WTC11 (cell line): ENCODE measurements at regions not wholly inside any gene's neighbourhood (a gene's known extent, or its start where the extent isn't known, plus 50 kb on each side); places are given as distances from the start of the nearest gene placed in this dataset.

Experiments
- ATAC-seq: fragments of 200-7000 bp; cut with Tn5 transposase; 2 replicates; pipeline ENCODE4 v1.10.0; 2021; ENCODE audit warnings: mild to moderate bottlenecking, moderate library complexity
- CTCF ChIA-PET: fragments of 300-600 bp; sonication (Branson Sonifier 250); formaldehyde crosslinking; loops from one replicate; lab custom pipeline; 2021; ENCODE audit warnings: antibody characterized with exemption; lab: Charles Lee
- POLR2A ChIA-PET: fragments of 350-600 bp; sonication (Branson Sonifier 250); formaldehyde crosslinking; loops from one replicate; lab custom pipeline; 2021; ENCODE audit warnings: antibody characterized with exemption; lab: Charles Lee
- DNase-seq: peaks from one replicate; pipeline ENCODE4 v3.0.0; 2021; ENCODE audit warnings: low spot score
- H3K27ac Mint-ChIP-seq: 2 replicates; pipeline ENCODE4 v1.8.0; 2021; ENCODE audit warnings: mixed read lengths
- H3K27me3 Mint-ChIP-seq: 2 replicates; pipeline ENCODE4 v1.8.0; 2021; ENCODE audit warnings: low read depth, mild to moderate bottlenecking, moderate library complexity, mixed read lengths
- H3K36me3 Mint-ChIP-seq: 2 replicates; pipeline ENCODE4 v1.8.0; 2021; ENCODE audit warnings: mixed read lengths
- H3K4me1 Mint-ChIP-seq: 2 replicates; pipeline ENCODE4 v1.8.0; 2022; ENCODE audit warnings: mixed read lengths
- H3K4me3 Mint-ChIP-seq: 2 replicates; pipeline ENCODE4 v1.8.0; 2021; ENCODE audit warnings: mild to moderate bottlenecking, moderate library complexity, mixed read lengths
- H3K9me3 Mint-ChIP-seq: 2 replicates; pipeline ENCODE4 v1.8.0; 2021; ENCODE audit warnings: mixed read lengths
- ATF1 ChIP-seq: sonication (generic); formaldehyde crosslinking; IDR thresholded peaks from 2 replicates; pipeline ENCODE4 v1.8.1; 2023; ENCODE audit warnings: mild to moderate bottlenecking, moderate library complexity, missing genetic modification reagents
- CREM ChIP-seq: sonication (generic); formaldehyde crosslinking; IDR thresholded peaks from 2 replicates; pipeline ENCODE4 v1.8.1; 2022; ENCODE audit warnings: mild to moderate bottlenecking, missing genetic modification reagents, moderate library complexity
- ESRRA ChIP-seq: sonication (generic); formaldehyde crosslinking; IDR thresholded peaks from 2 replicates; pipeline ENCODE4 v1.8.1; 2022; ENCODE audit warnings: mild to moderate bottlenecking, missing genetic modification reagents, borderline replicate concordance
- HMGA2 ChIP-seq: fragments of 250-450 bp; sonication (Bioruptor Pico); IDR thresholded peaks from 2 replicates; pipeline ENCODE4 v1.4.0; 2021; ENCODE audit warnings: mild to moderate bottlenecking, moderate library complexity
- MYBL2 ChIP-seq: sonication (generic); formaldehyde crosslinking; IDR thresholded peaks from 2 replicates; pipeline ENCODE4 v1.8.1; 2023; ENCODE audit warnings: mild to moderate bottlenecking, moderate library complexity, missing genetic modification reagents
- NR2C2 ChIP-seq: sonication (generic); formaldehyde crosslinking; IDR thresholded peaks from 2 replicates; pipeline ENCODE4 v1.8.0; 2022; ENCODE audit warnings: mild to moderate bottlenecking, missing genetic modification reagents
- NR3C1 ChIP-seq: sonication (generic); formaldehyde crosslinking; conservative IDR thresholded peaks from 2 replicates; pipeline ENCODE4 v1.8.1; 2023; ENCODE audit warnings: low read depth, mild to moderate bottlenecking, missing genetic modification reagents
- TCF7 ChIP-seq: sonication (generic); formaldehyde crosslinking; IDR thresholded peaks from 2 replicates; pipeline ENCODE4 v1.8.0; 2022; ENCODE audit warnings: mild to moderate bottlenecking, low read depth, missing genetic modification reagents, moderate library complexity
- TEAD1 ChIP-seq: sonication (generic); formaldehyde crosslinking; IDR thresholded peaks from 2 replicates; pipeline ENCODE4 v1.8.0; 2022; ENCODE audit warnings: mild to moderate bottlenecking, missing genetic modification reagents
- ZNF121 ChIP-seq: sonication (generic); formaldehyde crosslinking; IDR thresholded peaks from 2 replicates; pipeline ENCODE4 v1.8.0; 2023; ENCODE audit warnings: missing genetic modification reagents
- ZNF219 ChIP-seq: sonication (generic); formaldehyde crosslinking; IDR thresholded peaks from 2 replicates; pipeline ENCODE4 v1.8.0; 2023; ENCODE audit warnings: missing genetic modification reagents, mild to moderate bottlenecking, borderline replicate concordance
- ZNF317 ChIP-seq: sonication (generic); formaldehyde crosslinking; IDR thresholded peaks from 2 replicates; pipeline ENCODE4 v1.8.1; 2023; ENCODE audit warnings: low read depth, mild to moderate bottlenecking, moderate library complexity, missing genetic modification reagents, borderline replicate concordance
- ZNF423 ChIP-seq: fragments of 250-450 bp; sonication (Bioruptor Pico); IDR thresholded peaks from 2 replicates; pipeline ENCODE4 v2.1.2; 2022; ENCODE audit warnings: mild to moderate bottlenecking, moderate library complexity
- ZNF671 ChIP-seq: fragments of 250-450 bp; sonication (Bioruptor Pico); IDR thresholded peaks from 2 replicates; pipeline ENCODE4 v1.8.0; 2021; ENCODE audit warnings: mild to moderate bottlenecking
- TF ChIP-seq, protein P1 (sequence below): fragments of 250-450 bp; sonication (Bioruptor Pico); conservative IDR thresholded peaks from 2 replicates; pipeline ENCODE4 v1.9.0; 2021; ENCODE audit warnings: mild to moderate bottlenecking
- TF ChIP-seq, protein P2 (sequence below): sonication (generic); formaldehyde crosslinking; IDR thresholded peaks from 2 replicates; pipeline ENCODE4 v1.8.1; 2022; ENCODE audit warnings: low read depth, missing genetic modification reagents, borderline replicate concordance
- TF ChIP-seq, protein P3 (sequence below): sonication (generic); formaldehyde crosslinking; IDR thresholded peaks from 2 replicates; pipeline ENCODE4 v1.8.0; 2022; ENCODE audit warnings: mild to moderate bottlenecking, missing genetic modification reagents
- TF ChIP-seq, protein P4 (sequence below): fragments of 250-450 bp; sonication (Bioruptor Pico); IDR thresholded peaks from 2 replicates; pipeline ENCODE4 v1.9.0; 2021; ENCODE audit warnings: moderate library complexity, mild to moderate bottlenecking, inconsistent platforms, borderline replicate concordance
- TF ChIP-seq, protein P5 (sequence below): fragments of 200-600 bp; IDR thresholded peaks from 2 replicates; pipeline ENCODE4 v1.8.0; 2022; ENCODE audit warnings: antibody characterized with exemption
- TF ChIP-seq, protein P6 (sequence below): sonication (generic); formaldehyde crosslinking; conservative IDR thresholded peaks from 2 replicates; pipeline ENCODE4 v1.8.1; 2022; ENCODE audit warnings: mild to moderate bottlenecking, missing genetic modification reagents
- TF ChIP-seq, protein P7 (sequence below): sonication (generic); formaldehyde crosslinking; conservative IDR thresholded peaks from 2 replicates; pipeline ENCODE4 v1.8.1; 2023; ENCODE audit warnings: mild to moderate bottlenecking, low read depth, missing genetic modification reagents, moderate library complexity

DNA sequence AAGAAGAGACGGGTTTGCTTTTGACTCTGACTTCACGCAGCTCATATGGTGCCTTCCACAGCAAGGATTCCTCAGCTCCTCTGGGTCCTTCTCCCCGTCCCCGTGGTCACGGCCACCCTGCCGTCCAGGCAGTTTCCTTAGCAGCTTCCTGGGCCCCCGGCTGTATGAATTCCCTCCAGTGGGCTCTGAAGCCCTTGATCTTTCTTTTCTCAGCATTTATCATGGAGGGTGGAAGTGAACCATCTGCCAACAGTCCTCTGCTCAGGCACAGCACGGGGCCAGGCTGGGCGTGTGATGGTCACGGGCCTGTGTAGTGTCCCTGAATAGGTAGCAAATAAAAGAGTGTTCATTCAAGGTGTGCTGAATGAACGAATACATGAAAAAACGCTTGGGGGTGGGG, 782.4 kb downstream of the BRD1 start:
- Mint-ChIP-seq H3K4me3 (no peak overlapping the region), H3K36me3 (no peaks in the 10 kb centered on the region), H3K27me3 (no peaks in the 10 kb centered on the region; the same call in 1 of the 2 replicates), H3K9me3 (no peaks in the 10 kb centered on the region), H3K27ac (no peak overlapping the region), H3K4me1 (peaks cover 5% of the 10 kb centered on the region)
- no peak for ATAC-seq
- TF ChIP-seq, protein P1, sequence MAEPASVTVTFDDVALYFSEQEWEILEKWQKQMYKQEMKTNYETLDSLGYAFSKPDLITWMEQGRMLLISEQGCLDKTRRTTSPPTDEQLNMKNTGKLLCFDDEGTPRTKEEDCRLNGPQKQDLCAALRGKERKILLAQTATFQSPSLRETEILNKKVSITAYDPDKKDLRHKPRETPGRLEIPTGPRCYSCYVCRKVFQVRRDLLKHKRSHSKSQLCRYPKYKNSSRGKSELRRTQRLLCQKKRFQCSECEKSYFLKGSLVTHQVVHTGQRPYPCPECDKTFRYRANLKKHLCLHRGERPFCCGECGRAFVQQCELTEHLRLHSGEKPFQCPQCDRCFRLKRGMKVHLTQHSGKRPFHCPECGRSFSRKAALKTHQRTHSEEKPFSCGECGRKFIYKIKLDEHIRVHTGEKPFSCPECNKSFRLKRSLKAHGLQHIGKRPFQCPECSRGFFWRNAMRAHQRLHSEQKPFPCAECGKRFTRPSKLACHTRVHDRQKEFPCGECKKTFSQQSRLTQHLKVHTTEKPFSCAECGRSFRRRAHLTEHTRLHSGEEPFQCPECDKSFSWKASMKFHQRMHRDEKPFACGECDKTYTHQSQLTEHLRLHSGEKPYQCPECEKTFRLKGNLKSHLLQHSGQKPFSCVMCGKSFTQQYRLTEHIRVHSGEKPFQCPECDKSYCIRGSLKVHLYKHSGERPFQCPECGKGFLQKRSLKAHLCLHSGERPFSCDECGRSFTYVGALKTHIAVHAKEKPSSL (CRISPR knock-in tag) = no peak
- TF ChIP-seq, protein P2, sequence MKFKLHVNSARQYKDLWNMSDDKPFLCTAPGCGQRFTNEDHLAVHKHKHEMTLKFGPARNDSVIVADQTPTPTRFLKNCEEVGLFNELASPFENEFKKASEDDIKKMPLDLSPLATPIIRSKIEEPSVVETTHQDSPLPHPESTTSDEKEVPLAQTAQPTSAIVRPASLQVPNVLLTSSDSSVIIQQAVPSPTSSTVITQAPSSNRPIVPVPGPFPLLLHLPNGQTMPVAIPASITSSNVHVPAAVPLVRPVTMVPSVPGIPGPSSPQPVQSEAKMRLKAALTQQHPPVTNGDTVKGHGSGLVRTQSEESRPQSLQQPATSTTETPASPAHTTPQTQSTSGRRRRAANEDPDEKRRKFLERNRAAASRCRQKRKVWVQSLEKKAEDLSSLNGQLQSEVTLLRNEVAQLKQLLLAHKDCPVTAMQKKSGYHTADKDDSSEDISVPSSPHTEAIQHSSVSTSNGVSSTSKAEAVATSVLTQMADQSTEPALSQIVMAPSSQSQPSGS (CRISPR knock-in tag) = no peak
- TF ChIP-seq ATF1 (CRISPR knock-in tag) = no peak
- CTCF ChIA-PET = interaction anchor here (1.4 to 3.1 kb wide), 3 partner anchors 19 to 260 kb away, joined by 4 to 30 read pairs (median 24); no protein-coding TSS in a partner anchor
- POLR2A ChIA-PET = no interaction called here
- DNase-seq = no peak

DNA sequence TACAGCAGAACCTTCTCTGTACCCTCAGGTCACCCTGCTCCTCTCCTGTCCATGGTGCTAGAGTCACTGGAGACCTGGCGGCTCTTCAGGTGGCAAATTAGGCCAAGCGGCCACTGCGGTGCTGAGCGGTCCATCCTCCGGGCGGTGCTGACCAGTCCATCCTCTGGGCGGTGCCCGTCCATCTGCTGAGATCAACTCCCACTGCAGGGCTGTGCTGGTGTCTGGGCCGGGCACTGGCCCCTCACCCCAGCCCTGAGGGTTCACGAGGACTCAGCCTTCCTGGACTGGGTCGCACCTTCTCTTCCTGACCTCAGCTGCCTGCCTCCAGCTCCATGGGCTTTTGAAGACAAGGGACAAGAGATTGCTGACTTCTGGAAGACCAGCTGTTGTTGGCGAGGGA, 782.9 kb downstream of the BRD1 start:
- Mint-ChIP-seq H3K27me3 (no peaks in the 10 kb centered on the region), H3K27ac (no peak overlapping the region), H3K9me3 (no peaks in the 10 kb centered on the region), H3K4me3 (no peak overlapping the region), H3K4me1 (peaks cover 3% of the 10 kb centered on the region), H3K36me3 (no peaks in the 10 kb centered on the region)
- DNase-seq (no peak), ATAC-seq (no peak)
- TF ChIP-seq, protein P3, sequence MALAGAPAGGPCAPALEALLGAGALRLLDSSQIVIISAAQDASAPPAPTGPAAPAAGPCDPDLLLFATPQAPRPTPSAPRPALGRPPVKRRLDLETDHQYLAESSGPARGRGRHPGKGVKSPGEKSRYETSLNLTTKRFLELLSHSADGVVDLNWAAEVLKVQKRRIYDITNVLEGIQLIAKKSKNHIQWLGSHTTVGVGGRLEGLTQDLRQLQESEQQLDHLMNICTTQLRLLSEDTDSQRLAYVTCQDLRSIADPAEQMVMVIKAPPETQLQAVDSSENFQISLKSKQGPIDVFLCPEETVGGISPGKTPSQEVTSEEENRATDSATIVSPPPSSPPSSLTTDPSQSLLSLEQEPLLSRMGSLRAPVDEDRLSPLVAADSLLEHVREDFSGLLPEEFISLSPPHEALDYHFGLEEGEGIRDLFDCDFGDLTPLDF (CRISPR knock-in tag) = no peak
- TF ChIP-seq, protein P4, sequence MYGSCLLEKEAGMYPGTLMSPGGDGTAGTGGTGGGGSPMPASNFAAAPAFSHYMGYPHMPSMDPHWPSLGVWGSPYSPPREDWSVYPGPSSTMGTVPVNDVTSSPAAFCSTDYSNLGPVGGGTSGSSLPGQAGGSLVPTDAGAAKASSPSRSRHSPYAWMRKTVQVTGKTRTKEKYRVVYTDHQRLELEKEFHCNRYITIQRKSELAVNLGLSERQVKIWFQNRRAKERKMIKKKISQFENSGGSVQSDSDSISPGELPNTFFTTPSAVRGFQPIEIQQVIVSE (CRISPR knock-in tag) = no peak
- TF ChIP-seq NR3C1 (no peak), CREM (no peak), ZNF317 (no peak), TCF7 (CRISPR knock-in tag) (no peak), TEAD1 (CRISPR knock-in tag) (no peak), ZNF121 (no peak), ZNF219 (CRISPR knock-in tag) (no peak), NR2C2 (CRISPR knock-in tag) (no peak), HMGA2 (CRISPR knock-in tag) (no peak), ZNF671 (CRISPR knock-in tag) (no peak), ESRRA (CRISPR knock-in tag) (no peak), MYBL2 (no peak), ZNF423 (CRISPR knock-in tag) (no peak)
- TF ChIP-seq, protein P5, sequence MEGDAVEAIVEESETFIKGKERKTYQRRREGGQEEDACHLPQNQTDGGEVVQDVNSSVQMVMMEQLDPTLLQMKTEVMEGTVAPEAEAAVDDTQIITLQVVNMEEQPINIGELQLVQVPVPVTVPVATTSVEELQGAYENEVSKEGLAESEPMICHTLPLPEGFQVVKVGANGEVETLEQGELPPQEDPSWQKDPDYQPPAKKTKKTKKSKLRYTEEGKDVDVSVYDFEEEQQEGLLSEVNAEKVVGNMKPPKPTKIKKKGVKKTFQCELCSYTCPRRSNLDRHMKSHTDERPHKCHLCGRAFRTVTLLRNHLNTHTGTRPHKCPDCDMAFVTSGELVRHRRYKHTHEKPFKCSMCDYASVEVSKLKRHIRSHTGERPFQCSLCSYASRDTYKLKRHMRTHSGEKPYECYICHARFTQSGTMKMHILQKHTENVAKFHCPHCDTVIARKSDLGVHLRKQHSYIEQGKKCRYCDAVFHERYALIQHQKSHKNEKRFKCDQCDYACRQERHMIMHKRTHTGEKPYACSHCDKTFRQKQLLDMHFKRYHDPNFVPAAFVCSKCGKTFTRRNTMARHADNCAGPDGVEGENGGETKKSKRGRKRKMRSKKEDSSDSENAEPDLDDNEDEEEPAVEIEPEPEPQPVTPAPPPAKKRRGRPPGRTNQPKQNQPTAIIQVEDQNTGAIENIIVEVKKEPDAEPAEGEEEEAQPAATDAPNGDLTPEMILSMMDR = no peak
- TF ChIP-seq, protein P6, sequence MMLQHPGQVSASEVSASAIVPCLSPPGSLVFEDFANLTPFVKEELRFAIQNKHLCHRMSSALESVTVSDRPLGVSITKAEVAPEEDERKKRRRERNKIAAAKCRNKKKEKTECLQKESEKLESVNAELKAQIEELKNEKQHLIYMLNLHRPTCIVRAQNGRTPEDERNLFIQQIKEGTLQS = no peak
- TF ChIP-seq, protein P7, sequence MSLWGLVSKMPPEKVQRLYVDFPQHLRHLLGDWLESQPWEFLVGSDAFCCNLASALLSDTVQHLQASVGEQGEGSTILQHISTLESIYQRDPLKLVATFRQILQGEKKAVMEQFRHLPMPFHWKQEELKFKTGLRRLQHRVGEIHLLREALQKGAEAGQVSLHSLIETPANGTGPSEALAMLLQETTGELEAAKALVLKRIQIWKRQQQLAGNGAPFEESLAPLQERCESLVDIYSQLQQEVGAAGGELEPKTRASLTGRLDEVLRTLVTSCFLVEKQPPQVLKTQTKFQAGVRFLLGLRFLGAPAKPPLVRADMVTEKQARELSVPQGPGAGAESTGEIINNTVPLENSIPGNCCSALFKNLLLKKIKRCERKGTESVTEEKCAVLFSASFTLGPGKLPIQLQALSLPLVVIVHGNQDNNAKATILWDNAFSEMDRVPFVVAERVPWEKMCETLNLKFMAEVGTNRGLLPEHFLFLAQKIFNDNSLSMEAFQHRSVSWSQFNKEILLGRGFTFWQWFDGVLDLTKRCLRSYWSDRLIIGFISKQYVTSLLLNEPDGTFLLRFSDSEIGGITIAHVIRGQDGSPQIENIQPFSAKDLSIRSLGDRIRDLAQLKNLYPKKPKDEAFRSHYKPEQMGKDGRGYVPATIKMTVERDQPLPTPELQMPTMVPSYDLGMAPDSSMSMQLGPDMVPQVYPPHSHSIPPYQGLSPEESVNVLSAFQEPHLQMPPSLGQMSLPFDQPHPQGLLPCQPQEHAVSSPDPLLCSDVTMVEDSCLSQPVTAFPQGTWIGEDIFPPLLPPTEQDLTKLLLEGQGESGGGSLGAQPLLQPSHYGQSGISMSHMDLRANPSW = no peak
- ChIA-PET CTCF (interaction anchor here (1.4 to 3.1 kb wide), 3 partner anchors 18 to 260 kb away, joined by 4 to 24 read pairs (median 7); no protein-coding TSS in a partner anchor), POLR2A (no interaction called here)
